ENCODE measurements at regions not wholly inside any gene's neighbourhood (a gene's known extent, or its start where the extent isn't known, plus 50 kb on each side); places are given as distances from the start of the nearest gene placed in this dataset.

DNA sequence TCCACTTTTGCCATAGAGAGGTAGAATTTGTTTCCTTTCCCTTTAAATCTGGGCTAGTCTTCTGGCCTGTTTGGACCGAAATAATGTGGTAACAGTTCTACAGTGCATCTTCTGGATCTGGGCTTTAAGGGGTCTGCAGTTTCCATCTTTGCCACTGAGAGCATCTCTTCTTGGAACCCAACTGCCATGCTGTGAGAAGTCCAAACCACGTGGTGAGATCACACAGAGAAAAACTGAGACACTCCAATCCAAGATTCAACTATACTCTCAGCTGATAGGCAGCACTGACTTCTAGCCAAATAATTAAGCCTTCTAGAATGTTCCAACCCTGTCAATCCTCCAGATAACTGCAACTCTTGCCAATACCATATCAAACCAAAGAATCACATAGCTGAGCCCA lies 261.1 kb downstream of the INSIG2 start:
- Mint-ChIP-seq H3K4me1 (ENCODE audit: low read depth in 2 of 2) (no peaks in the 10 kb centered on the region), H3K4me3 (no peak overlapping the region), H3K9me3 (no peaks in the 10 kb centered on the region), H3K36me3 (ENCODE audit: insufficient read depth) (no peaks in the 10 kb centered on the region), H3K27me3 (peaks cover 30 to 56% of the 10 kb centered on the region in 2 donors), H3K27ac (no peak overlapping the region)
- DNase-seq (no peak), ATAC-seq (replicated peaks) (no peak)

DNA sequence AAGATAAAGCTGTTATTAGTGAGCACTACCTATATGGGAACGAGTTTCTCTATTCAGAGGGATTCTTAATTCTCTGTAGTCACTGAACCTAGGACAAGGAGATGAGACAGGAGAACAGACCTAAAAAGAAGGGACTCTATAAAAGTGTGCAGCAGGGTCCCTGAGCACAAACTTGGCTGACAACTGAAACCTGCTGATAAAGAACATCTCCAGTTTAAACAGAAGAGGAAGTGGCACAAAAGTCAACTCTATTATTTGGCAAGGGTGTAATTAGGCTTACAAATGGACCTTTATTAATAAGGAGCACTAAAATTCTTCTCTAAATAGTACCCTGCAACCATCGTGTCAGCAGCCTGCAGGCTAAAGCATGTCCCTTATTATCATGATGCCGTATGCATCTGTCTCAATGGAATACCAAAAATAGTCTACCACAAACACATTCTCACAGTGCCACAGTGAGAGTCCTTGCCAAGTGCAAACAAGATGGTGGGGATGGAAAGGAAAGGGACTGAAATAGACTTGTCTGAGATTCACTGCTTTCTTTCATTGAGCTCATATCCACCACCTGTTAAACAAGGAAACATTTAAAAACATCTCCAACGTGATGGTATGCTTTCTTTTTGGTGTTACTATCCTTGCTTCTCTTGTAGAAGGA lies 260.2 kb downstream of the INSIG2 start:
- H3K27me3 Mint-ChIP-seq, result peaks cover 30 to 59% of the 10 kb centered on the region in 2 donors

DNA sequence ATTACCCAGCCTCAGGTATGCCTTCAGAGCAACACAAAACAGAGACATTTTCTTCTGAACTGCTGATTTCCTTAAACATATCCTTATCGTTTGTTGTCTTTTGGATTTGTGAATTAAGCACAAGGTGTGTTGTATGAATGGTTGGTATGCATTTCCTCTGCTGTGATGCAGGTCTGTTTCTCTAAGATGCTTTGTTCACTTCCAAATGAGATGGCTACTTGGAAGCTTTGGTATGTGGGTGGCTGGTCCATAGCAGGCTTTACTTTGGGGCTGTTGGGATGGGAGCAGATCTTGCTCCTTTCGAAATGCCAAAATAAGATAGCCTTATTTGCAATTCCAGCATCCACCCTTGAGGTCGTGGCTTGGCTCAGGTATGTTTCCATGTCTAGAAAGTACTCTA lies 257.2 kb downstream of the INSIG2 start:
- H3K9me3 Mint-ChIP-seq, result no peaks in the 10 kb centered on the region
- H3K4me1 Mint-ChIP-seq (ENCODE audit: low read depth in 2 of 2), result no peaks in the 10 kb centered on the region
- no peak overlapping the region for H3K27ac Mint-ChIP-seq
- no peak overlapping the region for H3K4me3 Mint-ChIP-seq
- ATAC-seq (replicated peaks) (no peak), DNase-seq (no peak)
- no peaks in the 10 kb centered on the region for H3K36me3 Mint-ChIP-seq (ENCODE audit: insufficient read depth)
- H3K27me3 Mint-ChIP-seq, result peaks cover 14 to 42% of the 10 kb centered on the region in 2 donors

More for the DNA sequence above, 260.2 kb downstream of the INSIG2 start:
- ATAC-seq (replicated peaks), result no peak
- no peaks in the 10 kb centered on the region for H3K36me3 Mint-ChIP-seq (ENCODE audit: insufficient read depth)
- H3K4me3 Mint-ChIP-seq, result no peak overlapping the region
- DNase-seq, result no peak
- H3K4me1 Mint-ChIP-seq (ENCODE audit: low read depth in 2 of 2), result no peaks in the 10 kb centered on the region
- no peaks in the 10 kb centered on the region for H3K9me3 Mint-ChIP-seq
- no peak overlapping the region for H3K27ac Mint-ChIP-seq

DNA sequence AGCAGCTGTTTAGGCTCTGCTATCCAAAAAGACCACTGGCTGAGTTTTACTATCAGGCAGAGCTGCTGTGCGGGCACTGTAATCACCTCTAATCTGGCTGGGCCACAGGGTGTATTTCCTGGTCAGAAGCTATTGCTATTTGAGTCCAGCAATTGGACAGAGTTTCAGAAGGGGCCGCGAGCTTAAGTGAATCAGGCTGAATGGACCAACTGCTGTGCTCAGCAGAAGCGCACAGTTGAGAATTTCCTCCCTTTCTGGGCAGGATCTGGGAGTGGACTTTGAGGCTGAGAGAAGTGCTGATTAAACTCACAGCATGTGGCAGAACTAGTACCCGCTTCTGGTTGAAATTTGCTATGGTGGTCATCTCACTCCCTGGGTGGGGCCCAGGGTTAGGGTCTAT lies 251.8 kb downstream of the INSIG2 start:
- ATAC-seq (replicated peaks) (no peak), DNase-seq (no peak)
- Mint-ChIP-seq H3K9me3 (peaks cover 2 to 7% of the 10 kb centered on the region in 2 donors), H3K36me3 (ENCODE audit: insufficient read depth) (no peaks in the 10 kb centered on the region), H3K4me1 (ENCODE audit: low read depth in 2 of 2) (no peaks in the 10 kb centered on the region), H3K4me3 (no peak overlapping the region), H3K27ac (no peak overlapping the region), H3K27me3 (peaks cover 2 to 11% of the 10 kb centered on the region in 2 donors)

DNA sequence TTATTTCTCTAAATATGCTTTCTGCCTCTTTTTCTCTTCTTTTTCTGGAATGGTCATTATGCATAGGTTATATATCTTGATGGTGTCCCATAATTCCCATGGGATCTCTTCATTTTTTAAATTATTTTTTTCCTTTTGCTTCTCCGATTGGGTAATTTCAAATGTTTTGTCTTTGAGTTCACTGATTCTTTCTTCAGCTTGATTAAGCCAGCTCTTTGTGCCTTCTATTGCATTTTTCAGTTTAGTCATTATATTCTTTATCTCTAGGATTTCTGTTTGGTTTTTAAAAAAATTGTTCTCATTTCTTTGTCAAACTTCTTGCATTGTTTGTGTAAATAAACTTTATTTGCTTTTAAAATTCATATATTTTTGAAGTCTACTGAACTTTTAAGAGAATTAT lies 251.1 kb downstream of the INSIG2 start:
- H3K4me3 Mint-ChIP-seq, result no peak overlapping the region
- no peaks in the 10 kb centered on the region for H3K4me1 Mint-ChIP-seq (ENCODE audit: low read depth in 2 of 2)
- no peaks in the 10 kb centered on the region for H3K36me3 Mint-ChIP-seq (ENCODE audit: insufficient read depth)
- peaks cover 2 to 7% of the 10 kb centered on the region in 2 donors for H3K9me3 Mint-ChIP-seq
- DNase-seq (no peak), ATAC-seq (replicated peaks) (no peak)
- H3K27ac Mint-ChIP-seq, result no peak overlapping the region
- H3K27me3 Mint-ChIP-seq, result peaks cover 0 to 3% of the 10 kb centered on the region in 2 donors

DNA sequence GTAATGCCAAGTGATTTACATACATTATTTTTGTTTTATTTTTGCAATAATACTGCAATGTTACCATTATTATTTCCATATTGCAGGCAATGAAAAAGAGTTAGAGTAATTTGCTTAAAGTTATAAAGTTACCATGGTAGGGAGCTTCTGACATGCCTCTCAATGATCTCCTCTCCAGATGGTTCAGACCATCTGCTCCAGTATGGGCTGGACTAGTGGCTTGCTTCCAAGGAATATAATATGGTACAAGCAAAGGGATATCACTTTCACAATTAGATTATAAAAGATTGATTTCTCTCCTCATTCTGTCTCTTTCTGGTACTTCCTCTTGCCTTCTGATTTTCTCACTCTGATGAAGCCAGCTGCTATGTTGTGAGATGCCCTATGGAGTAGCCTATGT lies 245.4 kb downstream of the INSIG2 start:
- Mint-ChIP-seq H3K27me3 (peaks cover 20 to 23% of the 10 kb centered on the region in 2 donors), H3K4me1 (ENCODE audit: low read depth in 2 of 2) (no peaks in the 10 kb centered on the region), H3K9me3 (no peaks in the 10 kb centered on the region), H3K27ac (no peak overlapping the region), H3K4me3 (no peak overlapping the region), H3K36me3 (ENCODE audit: insufficient read depth) (no peaks in the 10 kb centered on the region)
- no peak for ATAC-seq (replicated peaks)
- DNase-seq, result no peak

DNA sequence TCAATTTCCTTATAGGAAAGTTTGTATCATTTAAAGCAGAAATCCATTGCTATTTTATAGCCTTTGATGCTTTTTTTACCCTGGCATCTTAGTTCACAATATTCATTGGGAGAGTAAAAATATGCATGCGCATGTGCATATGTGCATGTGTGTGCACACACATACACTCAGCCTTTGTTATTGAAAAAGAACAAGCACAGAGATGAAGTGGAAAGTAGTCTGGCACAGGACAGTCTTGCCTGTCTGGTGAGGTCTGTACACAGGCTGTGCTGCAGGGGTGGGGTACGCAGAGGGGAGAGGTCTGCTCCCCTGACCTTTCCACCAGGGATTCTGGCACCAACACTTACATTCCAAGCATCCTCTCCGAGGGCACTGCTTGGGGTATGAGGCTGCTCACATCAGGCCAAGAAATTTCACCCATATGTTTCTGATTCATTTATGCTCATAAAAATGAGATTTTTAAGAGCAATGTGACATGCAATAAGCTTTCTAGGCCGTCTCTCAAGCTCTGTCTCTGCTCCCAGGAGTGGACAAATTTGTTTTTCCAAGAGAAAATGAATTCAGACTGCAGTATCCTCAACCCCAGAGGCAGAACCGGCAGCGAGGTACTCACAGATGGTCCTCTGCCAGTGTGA lies 237.2 kb downstream of the INSIG2 start:
- no peak for DNase-seq
- no peaks in the 10 kb centered on the region for H3K9me3 Mint-ChIP-seq

DNA sequence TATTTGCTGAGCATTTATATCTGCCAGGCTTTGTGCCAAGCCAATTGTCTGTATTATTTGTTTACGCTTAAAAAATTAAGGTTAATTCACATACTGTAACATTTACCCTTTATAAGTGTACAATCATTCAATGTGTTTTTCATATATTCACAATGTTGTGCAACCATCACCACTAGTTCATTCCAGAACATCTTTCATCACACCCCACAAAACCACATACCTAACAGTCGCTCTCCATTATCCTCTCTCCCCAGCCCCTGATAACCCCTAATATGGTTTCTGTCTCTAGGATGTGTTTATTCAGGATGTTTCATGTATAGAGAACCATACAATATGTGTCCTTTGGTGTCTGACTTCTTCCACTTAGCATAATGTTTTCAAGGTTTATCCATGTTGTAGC lies 234.1 kb downstream of the INSIG2 start:
- Mint-ChIP-seq H3K36me3 (ENCODE audit: insufficient read depth) (no peaks in the 10 kb centered on the region), H3K4me1 (ENCODE audit: low read depth in 2 of 2) (no peaks in the 10 kb centered on the region), H3K27me3 (peaks cover 24 to 27% of the 10 kb centered on the region in 2 donors), H3K9me3 (no peaks in the 10 kb centered on the region), H3K27ac (no peak overlapping the region), H3K4me3 (no peak overlapping the region)
- ATAC-seq (replicated peaks), result no peak
- no peak for DNase-seq

More for the DNA sequence above, 237.2 kb downstream of the INSIG2 start:
- Mint-ChIP-seq H3K4me3 (no peak overlapping the region), H3K4me1 (ENCODE audit: low read depth in 2 of 2) (no peaks in the 10 kb centered on the region), H3K36me3 (ENCODE audit: insufficient read depth) (no peaks in the 10 kb centered on the region), H3K27ac (no peak overlapping the region), H3K27me3 (peaks cover 24 to 30% of the 10 kb centered on the region in 2 donors)
- ATAC-seq (replicated peaks), result no peak

DNA sequence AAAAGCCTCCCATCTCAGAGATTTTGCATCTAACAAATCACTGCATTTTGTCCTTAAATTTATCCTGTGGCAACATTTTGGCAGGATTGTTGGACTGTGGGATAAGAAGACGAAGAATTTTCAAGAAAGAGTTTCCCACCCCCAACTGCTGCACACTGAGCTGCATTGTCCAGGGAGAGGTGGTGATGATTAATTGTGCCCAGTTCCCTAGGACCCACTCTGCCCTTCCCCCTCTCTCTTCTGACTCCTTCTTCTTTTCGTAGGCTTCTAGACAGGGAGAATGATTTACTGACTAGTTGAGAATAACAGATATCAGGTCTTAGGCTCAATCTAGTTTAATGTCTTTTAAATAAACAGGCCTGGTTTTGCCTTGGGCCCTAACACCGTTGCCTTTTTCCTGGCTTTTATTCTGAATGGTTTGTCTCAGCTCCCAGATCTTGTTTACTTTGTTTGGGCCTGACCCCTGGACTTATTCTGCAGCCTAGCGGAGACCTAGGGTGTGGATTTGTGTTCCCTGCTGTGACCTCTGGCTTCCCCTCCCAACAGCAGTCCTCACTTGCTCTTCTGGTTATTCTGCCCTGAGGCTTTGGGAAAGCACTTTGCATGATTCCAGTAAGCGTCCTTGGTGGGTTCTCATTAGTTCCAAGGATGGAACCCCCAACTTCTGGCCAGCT lies 233.3 kb downstream of the INSIG2 start:
- ATAC-seq (replicated peaks), result no peak
- Mint-ChIP-seq H3K4me3 (no peak overlapping the region), H3K9me3 (no peaks in the 10 kb centered on the region), H3K27ac (no peak overlapping the region), H3K36me3 (ENCODE audit: insufficient read depth) (no peaks in the 10 kb centered on the region), H3K27me3 (peaks cover 24 to 27% of the 10 kb centered on the region in 2 donors), H3K4me1 (ENCODE audit: low read depth in 2 of 2) (no peaks in the 10 kb centered on the region)
- DNase-seq, result no peak

DNA sequence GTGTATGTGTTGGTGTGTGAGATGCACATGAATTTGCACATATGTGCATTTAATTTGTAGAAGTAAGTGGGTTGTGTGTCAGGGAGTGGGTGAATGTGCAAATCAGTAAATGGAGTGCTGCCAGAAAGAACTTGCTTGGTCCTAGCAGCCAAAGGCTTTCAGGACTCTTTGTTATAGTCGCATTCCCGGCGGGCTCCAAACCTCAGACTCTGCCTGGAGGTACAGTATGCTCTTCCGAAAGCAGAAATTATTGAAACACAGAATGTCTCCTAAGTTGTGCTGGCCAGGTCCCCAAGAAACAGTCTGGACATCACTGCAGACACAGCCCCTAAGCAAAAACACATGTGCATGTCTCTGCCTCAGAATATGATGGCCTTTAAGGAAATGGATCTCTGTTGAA lies 232.4 kb downstream of the INSIG2 start:
- Mint-ChIP-seq H3K4me3 (no peak overlapping the region), H3K27me3 (peaks cover 24 to 27% of the 10 kb centered on the region in 2 donors), H3K36me3 (ENCODE audit: insufficient read depth) (no peaks in the 10 kb centered on the region), H3K27ac (no peak overlapping the region), H3K4me1 (ENCODE audit: low read depth in 2 of 2) (no peaks in the 10 kb centered on the region), H3K9me3 (no peaks in the 10 kb centered on the region)
- DNase-seq, result no peak
- no peak for ATAC-seq (replicated peaks)

DNA sequence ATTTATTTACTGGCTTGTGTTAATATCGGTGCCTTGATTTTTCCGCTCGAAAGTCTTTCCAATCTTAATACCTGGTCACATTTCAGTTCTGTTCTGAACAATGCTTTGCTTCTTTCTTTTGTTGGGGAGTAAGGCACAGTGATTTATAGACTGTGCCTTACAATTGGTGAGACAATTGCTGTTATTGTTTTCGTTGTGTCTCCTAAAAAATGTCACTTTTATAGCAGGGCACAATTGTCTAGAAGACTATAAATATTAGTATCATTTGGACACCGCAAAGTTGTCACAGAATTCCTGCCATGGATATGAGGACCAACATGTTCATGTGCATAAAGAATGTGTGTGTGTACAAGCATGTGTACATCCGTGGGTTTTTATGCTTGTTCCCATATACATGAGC lies 231.9 kb downstream of the INSIG2 start:
- H3K27ac Mint-ChIP-seq, result no peak overlapping the region
- H3K27me3 Mint-ChIP-seq, result peaks cover 24 to 27% of the 10 kb centered on the region in 2 donors
- no peak for ATAC-seq (replicated peaks)
- no peaks in the 10 kb centered on the region for H3K36me3 Mint-ChIP-seq (ENCODE audit: insufficient read depth)
- no peaks in the 10 kb centered on the region for H3K9me3 Mint-ChIP-seq
- H3K4me3 Mint-ChIP-seq, result no peak overlapping the region
- H3K4me1 Mint-ChIP-seq (ENCODE audit: low read depth in 2 of 2), result no peaks in the 10 kb centered on the region
- no peak for DNase-seq

DNA sequence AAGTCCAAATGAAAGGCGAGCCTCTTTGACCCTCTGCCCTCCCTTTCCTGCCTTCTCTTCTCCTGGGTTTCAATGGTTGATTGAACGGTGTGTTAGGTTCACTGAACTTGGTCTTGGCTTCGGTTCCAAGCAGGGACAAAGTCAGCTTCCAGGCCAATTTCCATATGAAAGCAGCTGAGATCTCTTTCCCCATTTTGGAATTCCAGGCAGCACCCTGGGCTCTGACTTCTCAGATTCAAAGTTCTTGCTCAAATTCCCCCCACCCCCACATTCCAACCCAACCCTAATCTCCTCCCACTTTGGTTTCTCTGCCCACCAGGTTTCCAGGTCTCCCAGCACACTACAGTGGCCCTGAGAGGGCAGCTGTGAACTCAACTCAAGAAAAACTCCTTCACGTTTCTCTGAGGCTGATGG lies 231.0 kb downstream of the INSIG2 start:
- DNase-seq, result no peak
- Mint-ChIP-seq H3K27ac (no peak overlapping the region), H3K36me3 (ENCODE audit: insufficient read depth) (no peaks in the 10 kb centered on the region), H3K4me1 (ENCODE audit: low read depth in 2 of 2) (no peaks in the 10 kb centered on the region), H3K9me3 (no peaks in the 10 kb centered on the region), H3K27me3 (peaks cover 19 to 23% of the 10 kb centered on the region in 2 donors), H3K4me3 (no peak overlapping the region)
- ATAC-seq (replicated peaks), result no peak

DNA sequence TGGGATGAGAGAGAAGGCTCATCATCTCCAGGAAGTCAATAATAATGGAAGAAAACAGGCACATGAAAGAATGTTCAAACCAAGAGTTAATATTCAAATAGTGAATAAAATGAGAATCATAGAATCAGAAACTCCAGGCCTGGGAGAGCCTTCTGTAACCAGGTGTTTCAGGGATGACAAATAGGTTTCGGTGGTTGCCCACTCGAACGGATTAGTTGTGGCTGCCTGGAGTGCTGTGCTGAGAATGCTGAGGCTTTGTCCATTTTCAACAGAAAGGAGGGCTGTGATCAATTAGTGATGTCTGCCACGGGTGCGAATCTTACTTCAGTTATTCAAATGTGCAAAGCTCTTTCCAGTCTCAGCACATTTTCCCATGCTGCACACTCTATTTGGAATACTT lies 227.3 kb downstream of the INSIG2 start:
- DNase-seq (no peak), ATAC-seq (replicated peaks) (no peak)
- Mint-ChIP-seq H3K4me1 (ENCODE audit: low read depth in 2 of 2) (peaks cover 2 to 4% of the 10 kb centered on the region in 2 donors), H3K36me3 (ENCODE audit: insufficient read depth) (peaks cover 3% of the 10 kb centered on the region), H3K27me3 (peaks cover 5 to 6% of the 10 kb centered on the region in 2 donors), H3K9me3 (no peaks in the 10 kb centered on the region), H3K4me3 (no peak overlapping the region), H3K27ac (no peak overlapping the region)

Measured in effector memory CD8-positive, alpha-beta T cell (primary cell).